Umbilical cord (tissue), 1 donor: ENCODE measurements at regions not wholly inside any gene's neighbourhood (a gene's known extent, or its start where the extent isn't known, plus 50 kb on each side); places are given as distances from the start of the nearest gene placed in this dataset.

Experiments used
- DNase-seq: peaks from one replicate; pipeline ENCODE4 v3.0.0-alpha.2; 2015; ENCODE audit warnings: low spot score

DNA sequence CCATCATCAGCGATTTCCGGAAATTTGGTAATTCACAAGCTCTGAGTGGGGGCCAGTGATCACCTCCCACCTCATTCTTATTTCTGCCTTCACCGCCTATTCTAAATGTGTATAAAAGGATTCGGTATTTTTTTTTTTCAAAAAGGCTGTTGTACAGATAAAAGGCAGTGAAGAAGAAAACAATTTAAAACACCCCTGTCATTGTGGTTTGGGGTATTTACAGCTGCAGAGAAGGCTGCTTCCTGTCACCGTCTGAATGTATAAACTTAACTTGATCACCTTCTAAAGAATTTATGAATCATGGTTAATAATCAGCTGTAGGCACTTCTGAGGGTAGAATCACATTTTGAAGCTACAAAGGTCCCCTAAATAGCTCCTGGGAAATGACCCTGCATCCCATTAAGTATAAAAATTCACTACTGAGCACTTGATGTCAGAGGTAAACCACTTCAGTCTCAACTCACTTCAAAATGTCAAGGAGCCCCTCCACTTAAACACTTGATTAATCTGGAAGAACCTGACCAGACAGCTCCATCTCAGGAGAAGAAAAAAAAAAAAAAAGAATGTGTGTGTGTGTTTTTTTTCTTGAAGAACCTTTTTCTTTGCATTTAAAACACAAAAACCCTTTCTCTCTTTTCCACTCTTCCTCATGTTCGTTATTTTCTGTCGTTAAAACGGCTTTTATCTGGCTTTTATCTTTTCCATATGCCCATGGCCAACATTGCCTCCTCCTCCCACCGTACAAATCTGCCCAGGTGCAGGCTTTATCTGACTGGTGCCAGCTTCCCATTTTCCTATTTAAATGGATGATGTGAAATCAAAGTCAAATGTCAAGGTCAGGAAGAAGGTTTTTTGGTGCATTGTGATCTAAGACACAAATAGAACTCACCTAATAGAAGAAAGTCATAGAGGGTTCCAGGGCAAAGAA is 291.2 kb downstream of the IRX1 start:
- peak; percentile 10 for DNase-seq

DNA sequence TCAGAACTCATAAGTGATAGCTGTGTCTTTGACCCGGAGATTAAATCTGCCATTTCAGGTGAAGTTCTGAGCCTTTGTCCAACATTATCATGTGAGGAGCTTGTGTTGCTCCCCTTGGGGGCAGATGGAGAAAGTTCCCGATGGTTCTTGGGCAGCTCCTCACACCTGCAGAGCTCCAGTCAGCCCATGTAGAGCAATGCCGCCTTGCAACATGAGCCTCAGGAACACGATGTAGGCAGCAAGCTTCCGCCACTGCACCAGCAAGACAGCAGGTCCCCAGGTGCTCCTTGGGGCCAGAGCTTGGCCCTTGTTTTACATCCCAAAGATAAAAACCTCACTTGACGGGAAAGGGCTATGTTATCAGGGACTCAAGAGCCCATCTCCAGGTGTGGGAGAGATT is 292.7 kb downstream of the IRX1 start:
- no peak for DNase-seq

DNA sequence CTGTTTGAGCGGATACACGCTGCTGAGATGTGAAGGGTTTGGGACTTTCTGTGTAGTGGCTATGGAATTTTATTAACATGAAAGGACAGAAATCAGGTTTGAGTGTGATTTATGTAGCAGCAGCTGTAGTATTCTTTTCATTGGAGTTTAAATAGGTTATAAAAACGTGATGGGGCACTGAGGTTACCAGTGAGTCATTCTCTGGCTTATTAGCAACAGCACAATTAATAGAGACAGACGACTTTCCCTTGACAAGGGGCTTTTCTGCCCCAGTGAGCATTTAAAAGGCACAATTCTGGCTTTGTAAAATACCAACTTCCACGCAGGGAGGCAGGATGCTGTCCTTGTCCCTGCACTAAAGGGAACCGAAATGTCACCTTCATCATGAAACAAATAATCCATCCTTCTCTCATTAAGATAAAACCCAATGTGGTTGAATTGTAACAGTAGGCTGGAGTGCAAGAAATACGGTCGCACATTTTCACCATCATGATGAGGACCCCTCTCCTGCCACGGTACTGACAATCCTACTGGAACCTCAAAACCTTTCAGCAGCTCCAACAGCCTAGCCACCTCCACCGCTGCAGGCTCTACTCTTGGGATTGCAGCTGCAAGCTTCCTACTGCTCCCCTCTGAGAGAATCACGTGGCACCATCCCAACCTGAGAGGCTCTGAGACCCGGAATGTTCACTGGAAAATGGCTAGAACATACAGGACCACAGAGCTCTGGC is 293.9 kb downstream of the IRX1 start:
- no peak for DNase-seq

DNA sequence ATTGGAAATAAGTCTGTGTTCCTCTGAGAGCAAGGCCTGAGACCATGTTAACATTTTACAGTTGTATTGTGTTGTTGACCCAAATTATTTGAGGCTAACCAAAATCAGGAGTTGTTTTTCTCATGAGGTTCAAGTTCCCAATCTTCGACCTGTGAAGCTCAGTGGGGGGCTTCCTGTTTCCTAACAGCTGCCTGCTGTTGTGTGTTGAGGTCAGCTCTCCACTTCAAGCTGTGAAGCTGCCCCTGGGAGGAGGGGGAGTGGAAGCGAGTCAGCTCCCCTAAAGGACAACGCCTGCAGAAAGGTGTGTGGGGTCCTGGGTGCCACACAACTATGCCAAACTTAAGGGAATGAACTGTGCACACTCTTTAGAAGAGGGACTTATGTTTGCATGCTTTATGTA is 295.5 kb downstream of the IRX1 start:
- no peak for DNase-seq

DNA sequence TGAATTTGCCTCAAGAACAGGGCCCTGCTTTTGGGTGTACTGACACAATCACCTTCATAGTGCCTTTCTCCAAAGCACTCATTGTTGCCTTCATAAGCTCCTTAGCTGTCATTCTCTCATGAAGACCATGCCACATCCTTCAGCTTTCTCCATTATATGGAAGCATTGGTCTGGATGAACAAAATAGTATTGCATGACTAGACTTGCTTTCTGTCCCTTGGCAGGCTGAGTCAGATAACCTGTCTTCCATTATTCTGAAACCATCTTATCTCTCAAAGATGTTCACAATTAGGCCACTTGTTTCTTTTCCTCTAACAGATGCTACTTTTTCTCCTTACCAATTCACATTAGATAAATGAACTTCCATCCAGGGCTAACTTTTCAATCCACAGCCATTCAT is 297.9 kb downstream of the IRX1 start:
- DNase-seq = no peak

DNA sequence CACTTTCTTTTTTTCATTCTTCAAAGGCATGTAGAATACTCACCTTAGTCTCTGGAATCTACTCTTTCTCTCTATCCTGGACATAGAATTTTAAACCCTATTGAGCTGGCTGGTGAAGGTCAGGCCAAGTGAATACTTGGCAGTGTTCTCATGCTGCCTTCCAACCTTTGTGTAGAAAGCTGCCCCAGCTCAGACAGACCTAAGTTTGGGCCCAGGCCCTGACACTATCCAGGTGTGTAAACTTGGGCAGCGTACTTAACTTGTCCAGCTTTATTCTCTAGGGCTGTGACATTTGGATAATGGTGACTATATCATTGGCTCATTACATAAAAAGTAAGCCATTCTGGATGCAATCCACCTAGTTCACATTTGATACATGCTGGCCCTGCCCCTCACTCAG is 298.3 kb downstream of the IRX1 start:
- DNase-seq = no peak

DNA sequence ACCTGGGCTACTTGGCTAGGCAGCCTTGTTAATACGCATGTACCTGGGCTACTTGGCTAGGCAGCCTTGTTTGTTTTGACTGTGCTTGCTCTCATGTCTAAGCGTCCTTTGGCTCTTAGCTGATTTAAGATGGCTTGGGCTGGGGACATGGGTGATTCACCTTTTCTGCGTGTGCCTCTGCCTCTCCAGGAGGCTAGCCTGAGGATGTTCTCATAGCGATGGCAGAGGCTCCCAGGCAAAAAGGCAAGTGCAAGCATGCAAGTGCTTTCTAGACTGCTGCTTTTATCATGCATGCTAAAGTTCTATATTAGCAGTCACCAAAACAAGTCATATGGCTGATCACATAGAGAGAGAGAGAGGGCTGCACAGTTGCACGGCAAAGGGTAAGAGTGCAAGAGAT is 300.5 kb downstream of the IRX1 start:
- peak; percentile 11 for DNase-seq

DNA sequence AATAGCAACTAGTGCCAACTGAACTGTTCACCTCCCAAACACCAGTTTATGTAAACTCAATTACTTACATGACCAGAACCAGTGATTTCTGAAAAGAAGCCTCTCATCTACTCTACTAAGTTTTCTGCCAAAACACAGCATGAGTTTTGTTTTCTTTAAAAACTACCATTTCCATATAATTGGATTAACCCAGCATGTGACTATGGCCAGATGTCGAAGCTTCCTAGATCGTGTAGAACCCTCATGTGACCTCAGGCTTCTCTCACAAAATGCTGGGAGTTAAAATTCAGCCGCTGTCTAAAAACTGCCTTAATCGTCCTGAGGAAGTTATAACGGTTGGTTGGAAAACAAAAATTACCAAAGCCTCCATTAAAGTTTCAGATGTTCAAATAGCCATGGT is 303.5 kb downstream of the IRX1 start:
- DNase-seq = no peak

DNA sequence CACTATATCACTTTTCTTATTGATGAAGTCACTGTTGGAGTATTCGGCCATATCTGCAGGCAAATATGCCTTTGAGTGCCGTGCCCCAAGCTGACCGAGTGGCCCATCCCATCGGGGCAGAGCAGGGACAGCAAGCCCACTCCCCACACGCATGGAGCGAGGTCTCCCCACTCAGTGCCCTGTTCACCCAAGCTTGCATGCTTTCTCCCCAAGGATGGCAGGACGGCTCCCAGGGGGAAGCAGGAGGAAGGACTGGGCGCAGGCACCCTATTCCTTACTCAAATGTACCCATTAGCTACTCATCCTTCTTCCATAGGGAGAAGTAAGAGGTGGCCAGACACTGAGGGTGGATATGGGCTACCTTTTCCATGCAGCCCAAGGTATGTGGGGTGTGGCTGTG is 309.0 kb downstream of the IRX1 start:
- no peak for DNase-seq

DNA sequence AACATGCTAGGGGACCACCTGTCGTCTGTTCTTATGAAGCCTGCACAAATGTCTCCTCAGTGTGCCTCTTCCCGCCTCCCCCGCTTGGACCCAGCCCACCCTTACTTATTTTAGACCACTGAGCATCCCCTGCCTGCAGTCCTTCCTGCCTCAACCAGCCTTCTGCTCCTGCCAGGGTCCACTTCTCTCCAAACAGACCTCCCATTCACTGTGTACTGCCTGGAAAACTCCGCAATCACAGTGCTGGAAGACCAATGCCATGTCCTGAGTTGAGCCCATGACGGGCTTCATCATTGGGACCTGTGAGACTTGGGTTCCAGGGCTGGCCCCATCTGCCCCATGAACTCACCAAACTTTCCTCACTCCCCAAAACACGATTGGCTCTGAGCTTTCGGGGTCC is 309.4 kb downstream of the IRX1 start:
- no peak for DNase-seq

DNA sequence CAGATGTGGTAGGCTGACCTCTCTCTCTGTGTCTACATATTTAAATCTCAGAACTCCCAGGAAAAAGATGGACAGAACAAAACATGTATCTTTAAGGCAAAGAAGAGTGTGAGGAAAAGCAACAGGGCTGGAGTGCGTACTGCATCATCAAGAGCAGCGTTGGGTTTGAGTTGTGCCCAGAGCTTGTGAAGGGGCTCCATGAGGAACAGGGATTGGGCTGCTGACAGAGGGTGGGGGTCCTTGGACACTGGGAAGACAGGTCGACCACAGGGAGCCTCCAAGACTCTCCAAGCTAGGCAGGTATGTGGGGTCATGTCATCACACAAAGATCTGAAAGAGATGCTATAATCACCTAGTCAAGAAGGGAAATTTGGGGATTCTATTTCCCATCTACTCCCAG is 309.9 kb downstream of the IRX1 start:
- no peak for DNase-seq

DNA sequence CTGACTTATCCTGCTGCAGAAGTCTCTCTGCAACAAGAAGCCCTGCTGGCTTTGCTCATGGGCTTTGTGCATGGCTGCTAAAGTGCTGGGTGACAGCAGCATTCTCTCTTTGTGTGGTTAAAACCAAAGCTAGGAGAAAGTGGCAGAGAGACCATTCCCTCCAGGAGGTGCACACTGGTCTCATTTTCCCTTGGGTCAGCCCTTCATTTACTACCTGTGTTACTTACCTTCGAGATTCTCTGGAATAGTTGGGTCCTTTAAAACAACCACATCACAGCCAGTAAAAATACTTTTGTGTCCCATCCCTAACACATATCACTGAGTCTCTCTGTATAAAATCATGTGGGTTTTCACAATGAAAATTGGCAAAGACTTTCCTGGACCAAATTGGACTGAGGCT is 315.5 kb downstream of the IRX1 start:
- no peak for DNase-seq

DNA sequence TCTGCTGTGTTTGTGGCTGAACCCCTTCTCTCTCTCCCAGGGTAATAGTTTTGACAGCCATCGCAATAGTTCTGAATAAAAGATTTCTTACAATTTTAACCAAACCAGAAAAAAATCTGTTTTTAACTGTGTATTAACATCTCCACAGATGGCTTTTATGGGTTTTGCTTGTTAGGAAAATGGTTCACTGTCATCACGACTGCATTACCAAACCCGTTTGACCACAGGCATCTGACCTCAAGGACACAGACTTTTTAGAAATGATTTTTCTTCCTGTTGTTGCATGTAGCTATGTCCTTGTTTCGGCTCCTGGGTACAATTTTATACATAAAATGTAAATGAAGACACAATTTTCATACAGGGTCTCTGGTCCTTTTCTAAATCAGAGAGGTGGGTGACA is 316.1 kb downstream of the IRX1 start:
- DNase-seq = no peak

DNA sequence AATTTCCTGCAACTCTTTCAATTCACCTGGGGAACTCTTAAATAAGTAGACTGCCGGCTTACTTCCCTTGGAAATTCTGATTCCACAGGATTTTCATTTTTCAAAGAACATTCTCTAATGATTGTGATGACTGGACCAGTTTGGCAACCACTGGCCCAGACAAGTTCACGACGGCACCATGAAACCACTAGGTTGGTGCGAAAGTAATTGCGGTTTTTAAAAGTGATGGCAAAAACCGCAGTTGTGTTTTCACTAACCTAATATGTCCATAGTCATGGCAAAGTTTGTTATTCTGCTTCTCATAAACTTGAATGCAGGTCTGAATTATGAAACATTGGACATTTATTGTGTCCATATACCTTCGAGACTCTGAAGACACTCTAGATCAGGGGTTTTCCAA is 317.2 kb downstream of the IRX1 start:
- DNase-seq = no peak

DNA sequence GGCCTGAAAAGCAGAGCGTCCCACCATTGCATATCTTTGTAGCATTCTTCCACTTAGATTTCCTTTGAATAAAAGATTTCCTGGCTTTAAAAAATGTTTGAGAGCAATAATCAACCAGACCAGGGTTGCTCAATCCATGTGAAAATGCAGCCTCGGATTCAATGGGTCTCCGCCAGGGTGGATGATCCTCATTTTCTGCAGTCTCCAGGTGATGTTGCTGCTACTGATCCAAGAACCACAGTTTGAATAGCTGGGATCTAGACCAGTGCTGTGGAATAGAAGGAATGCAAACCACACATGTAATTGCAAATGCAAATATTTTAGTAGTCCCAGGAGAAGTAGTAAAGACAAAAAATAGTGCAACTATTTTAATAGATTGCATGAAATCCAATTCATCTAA is 317.6 kb downstream of the IRX1 start:
- DNase-seq = no peak

DNA sequence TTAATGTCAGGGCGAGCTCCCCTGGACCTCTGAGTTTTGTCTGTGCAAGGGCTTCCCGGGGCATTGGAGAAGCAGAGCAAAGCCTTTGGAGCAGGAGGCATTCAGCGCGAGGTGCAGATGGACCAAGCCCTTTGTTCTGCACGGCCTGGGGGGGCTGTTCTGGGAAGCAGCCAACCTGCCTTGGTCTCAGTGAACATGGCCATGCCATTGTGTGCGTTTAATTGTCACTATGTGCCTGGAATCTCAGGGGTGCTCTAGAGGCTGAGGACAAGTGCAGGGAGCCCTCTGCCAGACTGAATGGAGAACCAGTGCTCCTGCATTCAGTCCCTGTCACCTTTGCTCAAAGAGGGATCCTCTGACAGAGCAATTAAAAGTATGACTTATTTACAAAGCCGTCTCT is 329.4 kb downstream of the IRX1 start:
- DNase-seq = no peak

DNA sequence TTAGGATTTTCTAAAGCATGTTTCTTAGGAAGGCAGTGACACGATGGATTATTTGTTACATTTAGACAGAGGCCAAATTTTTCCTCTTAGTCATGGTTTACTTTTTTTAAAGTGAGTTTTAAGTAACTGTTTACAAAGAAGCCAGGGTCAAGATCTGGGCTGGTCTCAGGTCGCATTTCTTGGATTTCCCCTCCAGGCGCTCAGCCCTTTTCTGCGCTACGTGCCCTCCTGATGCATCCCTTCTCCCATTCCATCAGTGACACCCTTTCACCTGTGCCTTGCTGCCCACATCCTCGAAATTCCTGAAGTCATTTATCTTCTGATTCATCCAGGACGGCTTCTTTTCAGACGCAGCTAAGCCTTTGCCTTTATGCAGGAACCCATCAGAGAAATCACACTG is 330.3 kb downstream of the IRX1 start:
- no peak for DNase-seq

DNA sequence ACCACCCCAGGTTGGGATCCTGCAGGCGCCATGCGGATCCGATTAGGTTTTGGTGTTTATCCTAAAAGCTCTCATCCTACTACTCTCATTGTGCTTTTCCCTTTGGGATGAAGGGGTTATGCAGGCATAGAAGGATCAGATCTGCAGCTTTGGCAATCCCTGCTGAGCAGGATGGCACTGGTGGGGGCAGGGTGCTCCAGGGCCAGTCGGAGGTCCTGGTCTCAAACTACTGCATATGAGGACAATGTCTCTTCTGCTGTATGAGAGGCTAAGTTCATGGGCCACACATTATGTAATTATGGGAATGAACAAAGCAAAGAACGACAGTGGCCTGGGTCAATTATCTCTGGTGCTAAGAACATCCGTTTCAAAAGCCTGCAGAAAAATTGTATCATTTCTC is 334.2 kb downstream of the IRX1 start:
- DNase-seq = no peak

DNA sequence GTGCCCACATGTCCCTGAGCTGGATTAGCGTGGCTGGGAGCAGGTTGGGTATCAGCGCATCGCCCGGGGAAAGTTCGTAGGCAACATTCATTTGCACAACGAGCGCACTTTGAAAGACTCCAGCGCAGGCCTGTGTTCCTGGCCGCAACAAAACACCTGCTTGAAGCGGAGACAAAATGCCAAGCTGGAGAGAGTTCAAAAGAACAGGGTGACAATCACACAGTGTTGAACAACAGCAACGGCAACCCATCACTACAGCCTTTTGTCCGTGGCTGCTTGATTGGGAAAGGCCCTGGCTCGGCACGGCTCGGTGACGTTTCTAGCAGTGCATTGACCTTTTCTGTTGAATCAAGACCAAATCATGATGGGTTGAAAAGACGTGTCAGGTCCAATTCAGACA is 336.3 kb downstream of the IRX1 start:
- no peak for DNase-seq

DNA sequence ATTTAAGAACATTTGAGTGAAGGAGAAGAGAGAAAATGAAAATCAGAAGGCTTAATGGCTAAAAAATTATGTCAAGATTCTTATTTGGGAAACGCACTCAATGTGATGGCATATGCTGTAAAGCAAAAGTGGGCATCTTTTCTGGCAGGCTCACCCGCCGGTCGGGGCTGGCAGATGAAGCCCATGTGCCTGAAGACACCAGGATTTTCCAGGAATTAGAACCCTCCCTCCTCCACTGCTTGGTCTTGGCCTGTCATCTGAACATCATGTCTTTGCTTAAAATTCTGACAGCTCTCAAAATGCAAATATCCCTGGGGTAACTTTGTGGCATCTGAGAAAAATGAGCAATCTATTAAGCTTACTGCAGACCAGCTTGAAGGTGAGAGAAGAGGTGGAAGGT is 337.9 kb downstream of the IRX1 start:
- no peak for DNase-seq

DNA sequence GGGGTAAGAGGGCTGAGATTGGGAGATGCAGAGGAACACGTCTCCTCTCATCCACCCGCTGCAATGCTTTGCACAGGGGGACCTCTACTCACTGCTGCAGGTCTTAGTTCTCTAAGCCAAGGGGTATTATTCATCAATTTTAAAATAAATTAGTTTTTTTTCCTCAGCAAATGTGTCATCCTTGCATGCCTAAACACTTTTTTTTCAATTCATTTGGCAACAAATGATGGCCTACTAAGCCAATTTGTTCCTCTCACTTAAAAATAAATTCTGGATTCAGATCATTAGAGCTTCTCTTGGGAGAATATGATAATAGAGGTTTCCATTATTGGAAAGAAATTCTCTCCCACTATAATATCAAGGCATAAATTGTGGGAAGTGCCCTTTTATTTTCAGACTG is 338.3 kb downstream of the IRX1 start:
- no peak for DNase-seq

DNA sequence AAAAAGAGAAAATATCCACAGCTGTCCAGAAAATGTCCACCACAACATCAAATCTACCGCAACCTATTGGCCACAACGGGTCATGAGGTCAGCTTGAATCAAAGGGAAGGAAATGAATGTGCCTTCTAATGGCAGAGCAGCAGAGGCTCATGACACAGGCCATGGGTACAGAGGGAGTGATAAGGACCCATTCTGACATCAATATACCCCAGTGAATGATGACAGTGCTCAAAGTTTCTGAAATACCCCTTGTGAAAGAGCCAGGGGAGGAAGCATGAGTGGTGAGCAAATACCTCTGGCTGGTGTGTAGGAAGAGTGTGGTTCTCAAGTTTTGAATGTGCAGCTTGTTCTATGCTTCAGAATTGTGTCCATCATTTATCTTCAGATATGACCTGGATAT is 348.2 kb downstream of the IRX1 start:
- no peak for DNase-seq

DNA sequence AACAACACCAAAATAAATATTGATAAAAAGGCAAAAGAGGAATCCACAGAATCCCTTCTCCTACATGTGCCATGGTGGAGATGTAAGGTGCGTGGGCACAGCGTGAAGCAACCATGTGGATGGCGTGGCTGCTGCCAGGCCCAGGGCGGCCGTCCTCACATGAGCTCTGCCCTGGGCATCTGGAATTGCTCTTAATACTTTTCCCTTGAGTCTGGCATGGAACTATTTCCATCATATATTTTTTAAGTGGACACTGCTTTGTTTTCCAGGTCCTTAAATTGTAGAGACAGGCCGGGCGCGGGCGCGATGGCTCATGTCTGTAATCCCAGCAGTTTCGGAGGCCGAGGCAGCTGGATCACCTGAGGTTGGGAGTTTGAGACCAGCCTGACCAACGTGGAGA is 349.3 kb downstream of the IRX1 start:
- no peak for DNase-seq
